ENCODE measurements at regions not wholly inside any gene's neighbourhood (a gene's known extent, or its start where the extent isn't known, plus 50 kb on each side); places are given as distances from the start of the nearest gene placed in this dataset.

- TF ChIP-seq, protein P1, sequence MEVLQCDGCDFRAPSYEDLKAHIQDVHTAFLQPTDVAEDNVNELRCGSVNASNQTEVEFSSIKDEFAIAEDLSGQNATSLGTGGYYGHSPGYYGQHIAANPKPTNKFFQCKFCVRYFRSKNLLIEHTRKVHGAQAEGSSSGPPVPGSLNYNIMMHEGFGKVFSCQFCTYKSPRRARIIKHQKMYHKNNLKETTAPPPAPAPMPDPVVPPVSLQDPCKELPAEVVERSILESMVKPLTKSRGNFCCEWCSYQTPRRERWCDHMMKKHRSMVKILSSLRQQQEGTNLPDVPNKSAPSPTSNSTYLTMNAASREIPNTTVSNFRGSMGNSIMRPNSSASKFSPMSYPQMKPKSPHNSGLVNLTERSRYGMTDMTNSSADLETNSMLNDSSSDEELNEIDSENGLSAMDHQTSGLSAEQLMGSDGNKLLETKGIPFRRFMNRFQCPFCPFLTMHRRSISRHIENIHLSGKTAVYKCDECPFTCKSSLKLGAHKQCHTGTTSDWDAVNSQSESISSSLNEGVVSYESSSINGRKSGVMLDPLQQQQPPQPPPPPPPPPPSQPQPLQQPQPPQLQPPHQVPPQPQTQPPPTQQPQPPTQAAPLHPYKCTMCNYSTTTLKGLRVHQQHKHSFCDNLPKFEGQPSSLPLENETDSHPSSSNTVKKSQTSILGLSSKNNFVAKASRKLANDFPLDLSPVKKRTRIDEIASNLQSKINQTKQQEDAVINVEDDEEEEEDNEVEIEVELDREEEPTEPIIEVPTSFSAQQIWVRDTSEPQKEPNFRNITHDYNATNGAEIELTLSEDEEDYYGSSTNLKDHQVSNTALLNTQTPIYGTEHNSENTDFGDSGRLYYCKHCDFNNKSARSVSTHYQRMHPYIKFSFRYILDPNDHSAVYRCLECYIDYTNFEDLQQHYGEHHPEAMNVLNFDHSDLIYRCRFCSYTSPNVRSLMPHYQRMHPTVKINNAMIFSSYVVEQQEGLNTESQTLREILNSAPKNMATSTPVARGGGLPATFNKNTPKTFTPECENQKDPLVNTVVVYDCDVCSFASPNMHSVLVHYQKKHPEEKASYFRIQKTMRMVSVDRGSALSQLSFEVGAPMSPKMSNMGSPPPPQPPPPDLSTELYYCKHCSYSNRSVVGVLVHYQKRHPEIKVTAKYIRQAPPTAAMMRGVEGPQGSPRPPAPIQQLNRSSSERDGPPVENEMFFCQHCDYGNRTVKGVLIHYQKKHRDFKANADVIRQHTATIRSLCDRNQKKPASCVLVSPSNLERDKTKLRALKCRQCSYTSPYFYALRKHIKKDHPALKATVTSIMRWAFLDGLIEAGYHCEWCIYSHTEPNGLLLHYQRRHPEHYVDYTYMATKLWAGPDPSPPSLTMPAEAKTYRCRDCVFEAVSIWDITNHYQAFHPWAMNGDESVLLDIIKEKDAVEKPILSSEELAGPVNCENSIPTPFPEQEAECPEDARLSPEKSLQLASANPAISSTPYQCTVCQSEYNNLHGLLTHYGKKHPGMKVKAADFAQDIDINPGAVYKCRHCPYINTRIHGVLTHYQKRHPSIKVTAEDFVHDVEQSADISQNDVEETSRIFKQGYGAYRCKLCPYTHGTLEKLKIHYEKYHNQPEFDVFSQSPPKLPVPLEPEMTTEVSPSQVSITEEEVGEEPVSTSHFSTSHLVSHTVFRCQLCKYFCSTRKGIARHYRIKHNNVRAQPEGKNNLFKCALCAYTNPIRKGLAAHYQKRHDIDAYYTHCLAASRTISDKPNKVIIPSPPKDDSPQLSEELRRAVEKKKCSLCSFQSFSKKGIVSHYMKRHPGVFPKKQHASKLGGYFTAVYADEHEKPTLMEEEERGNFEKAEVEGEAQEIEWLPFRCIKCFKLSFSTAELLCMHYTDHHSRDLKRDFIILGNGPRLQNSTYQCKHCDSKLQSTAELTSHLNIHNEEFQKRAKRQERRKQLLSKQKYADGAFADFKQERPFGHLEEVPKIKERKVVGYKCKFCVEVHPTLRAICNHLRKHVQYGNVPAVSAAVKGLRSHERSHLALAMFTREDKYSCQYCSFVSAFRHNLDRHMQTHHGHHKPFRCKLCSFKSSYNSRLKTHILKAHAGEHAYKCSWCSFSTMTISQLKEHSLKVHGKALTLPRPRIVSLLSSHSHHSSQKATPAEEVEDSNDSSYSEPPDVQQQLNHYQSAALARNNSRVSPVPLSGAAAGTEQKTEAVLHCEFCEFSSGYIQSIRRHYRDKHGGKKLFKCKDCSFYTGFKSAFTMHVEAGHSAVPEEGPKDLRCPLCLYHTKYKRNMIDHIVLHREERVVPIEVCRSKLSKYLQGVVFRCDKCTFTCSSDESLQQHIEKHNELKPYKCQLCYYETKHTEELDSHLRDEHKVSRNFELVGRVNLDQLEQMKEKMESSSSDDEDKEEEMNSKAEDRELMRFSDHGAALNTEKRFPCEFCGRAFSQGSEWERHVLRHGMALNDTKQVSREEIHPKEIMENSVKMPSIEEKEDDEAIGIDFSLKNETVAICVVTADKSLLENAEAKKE (CRISPR knock-in tag; IDR thresholded peaks at IDR 0.05), result no peak
- no peak for TF ChIP-seq STAT1 (IDR thresholded peaks at IDR 0.05; ENCODE audit: unreplicated experiment)
- TF ChIP-seq, protein P2, sequence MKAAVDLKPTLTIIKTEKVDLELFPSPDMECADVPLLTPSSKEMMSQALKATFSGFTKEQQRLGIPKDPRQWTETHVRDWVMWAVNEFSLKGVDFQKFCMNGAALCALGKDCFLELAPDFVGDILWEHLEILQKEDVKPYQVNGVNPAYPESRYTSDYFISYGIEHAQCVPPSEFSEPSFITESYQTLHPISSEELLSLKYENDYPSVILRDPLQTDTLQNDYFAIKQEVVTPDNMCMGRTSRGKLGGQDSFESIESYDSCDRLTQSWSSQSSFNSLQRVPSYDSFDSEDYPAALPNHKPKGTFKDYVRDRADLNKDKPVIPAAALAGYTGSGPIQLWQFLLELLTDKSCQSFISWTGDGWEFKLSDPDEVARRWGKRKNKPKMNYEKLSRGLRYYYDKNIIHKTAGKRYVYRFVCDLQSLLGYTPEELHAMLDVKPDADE (IDR thresholded peaks at IDR 0.05), result no peak
- TF ChIP-seq POLR2AphosphoS5 (IDR thresholded peaks at IDR 0.05; ENCODE audit: low read depth), result no peak
- TF ChIP-seq ZNF114 (CRISPR knock-in tag; IDR thresholded peaks at IDR 0.05), result no peak
- TF ChIP-seq ZNF331 (CRISPR knock-in tag; IDR thresholded peaks at IDR 0.05; ENCODE audit: low read depth), result no peak
These were observed 1046.6 kb downstream of the CDH8 start (continued) for GRCh38 chr16:60989592-60989991.

DNA sequence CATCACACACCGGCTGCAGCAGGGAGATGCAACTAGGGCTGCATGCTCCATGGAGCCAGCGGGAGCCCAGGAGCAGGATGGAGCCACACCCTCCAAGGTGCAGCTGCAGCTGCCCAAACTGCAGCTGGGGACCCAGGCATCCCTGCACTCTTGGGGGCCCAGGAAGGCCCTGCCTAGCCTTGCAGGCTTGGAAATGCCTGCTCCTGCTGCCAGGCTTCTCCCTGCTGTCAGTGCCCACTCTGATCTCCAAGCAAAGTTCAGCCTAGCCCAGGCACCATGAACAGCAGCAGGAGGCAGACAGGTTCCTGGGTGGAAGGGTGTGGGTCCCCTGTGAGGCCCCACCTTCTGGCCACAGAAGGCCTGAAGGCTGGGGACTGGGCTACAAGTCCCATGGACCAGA is 1057.1 kb downstream of the CDH8 start:
- Histone ChIP-seq H3K4me2 (no peak overlapping the region), H3K4me1 (ENCODE audit: insufficient read depth) (no peaks in the 10 kb centered on the region), H3K27me3 (ENCODE audit: insufficient read depth) (no peaks in the 10 kb centered on the region), H3K36me3 (ENCODE audit: insufficient read depth) (no peaks in the 10 kb centered on the region), H3K27ac (ENCODE audit: low read depth) (no peak overlapping the region), H3F3A (replicated peaks; ENCODE audit: low read depth) (no peaks in the 10 kb centered on the region), H3K79me2 (replicated peaks; ENCODE audit: insufficient read depth) (no peaks in the 10 kb centered on the region), H3K4me3 (no peak overlapping the region), H3K9me2 (ENCODE audit: insufficient read depth) (no peaks in the 10 kb centered on the region), H4K20me1 (replicated peaks; ENCODE audit: insufficient read depth) (no peaks in the 10 kb centered on the region), H2AFZ (no peak overlapping the region)
- DNase-seq (ENCODE audit: low spot score) (no peak), ATAC-seq (no peak)
- H3K4me3 Mint-ChIP-seq, result no peak overlapping the region
- H3K27ac Mint-ChIP-seq, result no peak overlapping the region
- peaks cover 7% of the 10 kb centered on the region; the same call in 2 of the 3 replicates for H3K4me1 Mint-ChIP-seq
- peaks cover 7% of the 10 kb centered on the region for H3K9me3 Mint-ChIP-seq
- peaks cover 3% of the 10 kb centered on the region; the same call in 1 of the 3 replicates for H3K36me3 Mint-ChIP-seq (ENCODE audit: low read depth)
- H3K27me3 Mint-ChIP-seq (ENCODE audit: insufficient read depth, low read depth, poor library complexity), result no peaks in the 10 kb centered on the region
- TF ChIP-seq CREB1 (CRISPR knock-in tag; IDR thresholded peaks at IDR 0.05; ENCODE audit: low read depth), result no peak
- no peak for TF ChIP-seq POLR2AphosphoS5 (IDR thresholded peaks at IDR 0.05; ENCODE audit: low read depth)
- TF ChIP-seq CTCF (conservative IDR thresholded peaks at IDR 0.05; ENCODE audit: low read depth in 2 of 2), result no peak
- TF ChIP-seq ZNF331 (CRISPR knock-in tag; IDR thresholded peaks at IDR 0.05; ENCODE audit: low read depth), result no peak
- TF ChIP-seq JUNB (IDR thresholded peaks at IDR 0.05; ENCODE audit: unreplicated experiment), result no peak
- TF ChIP-seq EZH2phosphoT487 (IDR thresholded peaks at IDR 0.05; ENCODE audit: unreplicated experiment), result no peak
